PFSK-1 (cell line): ENCODE measurements at regions not wholly inside any gene's neighbourhood (a gene's known extent, or its start where the extent isn't known, plus 50 kb on each side); places are given as distances from the start of the nearest gene placed in this dataset.

Source experiments
- FOXP2 ChIP-seq: optimal IDR thresholded peaks from 2 replicates; pipeline ENCODE3; 2011; ENCODE audit warnings: borderline replicate concordance, control low read depth, inconsistent platforms; ENCODE audit not compliant: insufficient read depth; ENCODE audit errors: extremely low read length, extremely low read depth
- POLR2AphosphoS5 ChIP-seq: IDR thresholded peaks from 2 replicates; pipeline ENCODE4 v1.6.1; 2012; ENCODE audit warnings: low read depth, mild to moderate bottlenecking, control low read depth, low read length, moderate library complexity
- REST ChIP-seq, 2 experiments: IDR thresholded peaks; 2 replicates each; pipeline versions ENCODE4 v1.6.1 to v1.8.0; 2011 to 2012; ENCODE audit warnings: low read depth in 2 of 2, low read length in 2 of 2, control low read depth in 1 of 2, inconsistent platforms in 1 of 2, mild to moderate bottlenecking in 1 of 2, moderate library complexity in 1 of 2; ENCODE audit not compliant: insufficient read depth in 1 of 2
- SIN3A ChIP-seq: IDR thresholded peaks from 2 replicates; pipeline ENCODE4 v1.6.1; 2012; ENCODE audit warnings: mild to moderate bottlenecking, low read length, moderate library complexity, borderline replicate concordance; ENCODE audit not compliant: insufficient read depth
- TAF1 ChIP-seq: IDR thresholded peaks from 2 replicates; pipeline ENCODE4 v1.6.1; 2012; ENCODE audit warnings: low read length, control low read depth, borderline replicate concordance; ENCODE audit not compliant: insufficient read depth

DNA sequence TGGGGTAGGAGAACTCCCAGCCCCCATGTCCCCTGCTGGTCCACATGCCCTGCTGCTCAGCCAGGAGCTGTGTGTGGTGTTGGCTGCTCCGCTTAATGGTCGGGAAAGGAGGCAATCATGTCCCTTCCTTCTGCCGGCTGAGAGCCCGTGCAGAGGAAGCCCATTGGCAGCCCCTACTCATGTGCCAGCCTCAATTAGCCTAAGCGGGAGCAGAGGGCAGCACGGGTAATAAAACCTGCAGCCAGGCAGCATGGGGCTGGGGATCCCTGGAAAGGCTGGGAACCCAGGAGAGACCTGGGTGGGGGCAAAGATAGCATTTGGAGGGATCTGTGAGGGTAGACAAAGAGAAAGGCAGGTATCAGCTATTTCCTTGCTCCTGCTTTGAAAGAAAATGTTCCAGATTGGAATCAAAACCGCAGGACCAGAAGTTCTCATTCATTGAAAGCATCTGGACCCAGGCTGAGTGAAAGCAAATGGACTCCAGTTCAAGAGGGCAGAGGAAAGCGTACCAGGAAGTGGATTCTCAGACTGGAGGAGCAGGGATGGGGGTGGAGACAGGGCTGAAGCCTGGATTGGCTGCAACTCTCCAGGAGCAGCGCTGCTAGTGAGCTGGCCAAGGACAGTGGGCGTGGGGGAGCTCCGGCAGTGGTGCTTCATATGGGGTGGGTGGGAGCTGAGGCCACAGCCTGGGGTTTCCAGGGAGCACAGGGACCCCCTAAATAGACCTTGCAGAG is 103.4 kb upstream of the NECTIN1 start:
- TF ChIP-seq REST (IDR thresholded peaks at IDR 0.05; ENCODE audit: insufficient read depth in 1 of 2, low read depth in 2 of 2, low read length in 2 of 2) = no peak
- no peak for TF ChIP-seq TAF1
- no peak for TF ChIP-seq FOXP2
- TF ChIP-seq POLR2AphosphoS5 = no peak
- TF ChIP-seq SIN3A = no peak

DNA sequence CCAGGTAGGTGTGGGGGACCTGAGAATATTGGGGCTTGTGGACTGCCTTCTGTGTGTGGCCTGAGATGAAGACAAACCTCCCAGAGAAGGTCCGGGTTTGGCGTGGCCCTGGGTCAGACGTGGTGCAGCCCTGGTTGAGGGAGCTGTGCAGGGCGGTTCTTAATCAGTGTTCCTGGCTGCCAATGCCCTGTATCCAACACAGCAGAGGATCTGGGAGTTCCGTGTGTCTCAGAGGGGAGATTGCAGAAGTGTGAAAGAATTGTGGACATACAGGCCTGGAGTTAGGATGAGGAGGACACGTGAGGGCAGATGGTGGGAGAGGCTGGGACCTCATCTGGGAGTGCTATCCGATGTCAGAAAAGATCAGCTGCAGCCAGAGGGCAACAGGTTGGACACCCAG is 102.0 kb upstream of the NECTIN1 start:
- TF ChIP-seq SIN3A (no peak), TAF1 (no peak), REST (IDR thresholded peaks at IDR 0.05; ENCODE audit: insufficient read depth in 1 of 2, low read depth in 2 of 2, low read length in 2 of 2) (no peak), FOXP2 (no peak), POLR2AphosphoS5 (no peak)

GRCh38 chr11:119830400-119830799 is 101.4 kb upstream of the NECTIN1 start:
- TF ChIP-seq POLR2AphosphoS5 (no peak), REST (IDR thresholded peaks at IDR 0.05; ENCODE audit: insufficient read depth in 1 of 2, low read depth in 2 of 2, low read length in 2 of 2) (no peak), FOXP2 (no peak), SIN3A (no peak), TAF1 (no peak)

DNA sequence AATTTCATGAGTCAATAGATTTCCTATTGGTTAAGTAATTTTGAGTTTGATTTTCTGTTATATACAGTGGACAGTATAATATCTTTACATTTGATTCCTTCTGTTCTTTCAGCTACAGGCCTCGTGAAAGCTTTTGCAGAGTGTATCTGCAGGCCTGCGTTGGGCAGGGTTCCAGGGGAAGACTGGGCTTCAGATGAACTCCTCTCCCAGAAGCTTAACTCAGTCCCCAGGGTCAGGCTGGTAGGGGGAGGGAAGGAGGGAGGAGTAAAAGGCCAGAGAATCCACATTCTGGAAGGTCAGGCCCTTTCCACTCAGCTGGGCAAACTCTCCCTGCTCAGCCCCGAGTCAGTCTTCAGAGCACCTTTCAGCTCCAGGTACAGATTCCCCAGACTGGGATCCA is 100.4 kb upstream of the NECTIN1 start:
- TF ChIP-seq POLR2AphosphoS5 (no peak), REST (IDR thresholded peaks at IDR 0.05; ENCODE audit: insufficient read depth in 1 of 2, low read depth in 2 of 2, low read length in 2 of 2) (no peak), FOXP2 (no peak), SIN3A (no peak)

DNA sequence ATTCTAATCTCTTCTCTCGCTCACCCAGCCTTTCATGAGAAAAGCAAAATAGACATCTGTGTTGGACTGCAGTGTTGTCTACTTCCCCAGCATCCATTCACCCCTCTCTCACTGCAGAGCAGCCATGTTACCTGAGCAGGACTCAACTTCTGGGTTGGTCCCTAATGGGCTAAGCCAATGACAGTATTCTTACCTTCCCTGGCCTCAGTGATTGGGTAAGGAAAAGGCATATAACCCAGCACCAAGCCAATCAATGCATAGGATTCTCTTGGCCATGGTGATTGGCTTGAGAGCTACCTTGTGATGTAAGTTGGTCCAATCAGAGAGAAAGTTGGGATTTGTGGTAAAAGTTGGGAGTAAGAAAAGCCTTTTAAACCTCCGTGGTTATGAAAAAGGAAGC is 99.8 kb upstream of the NECTIN1 start:
- no peak for TF ChIP-seq FOXP2
- TF ChIP-seq REST (IDR thresholded peaks at IDR 0.05; ENCODE audit: insufficient read depth in 1 of 2, low read depth in 2 of 2, low read length in 2 of 2) = no peak
- no peak for TF ChIP-seq POLR2AphosphoS5
- no peak for TF ChIP-seq TAF1
- TF ChIP-seq SIN3A = no peak
